ENCODE measurements at regions not wholly inside any gene's neighbourhood (a gene's known extent, or its start where the extent isn't known, plus 50 kb on each side); places are given as distances from the start of the nearest gene placed in this dataset.

DNA sequence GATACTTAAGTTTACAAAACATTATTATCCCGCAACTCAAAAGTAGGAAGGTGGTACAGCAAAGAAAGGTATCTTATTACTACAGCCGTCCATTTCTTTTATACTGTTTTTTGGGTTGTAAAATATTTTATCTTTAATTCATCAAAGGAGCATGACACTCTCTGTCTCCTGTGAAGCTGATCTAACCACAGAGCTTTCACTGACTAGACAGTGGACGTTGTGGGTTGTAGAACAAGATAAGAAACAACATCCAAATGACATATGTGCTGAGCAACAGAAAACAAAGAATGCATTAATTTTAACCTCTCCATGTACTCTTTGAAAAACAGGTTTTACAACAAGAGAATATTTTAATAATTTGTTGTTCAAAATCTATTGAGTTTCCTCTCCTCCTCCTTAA lies 195.9 kb upstream of the FBXO33 start:
- TF ChIP-seq EP300 (IDR thresholded peaks at IDR 0.05): no peak
- TF ChIP-seq POLR2A (IDR thresholded peaks at IDR 0.05): no peak
- TF ChIP-seq, protein P1, sequence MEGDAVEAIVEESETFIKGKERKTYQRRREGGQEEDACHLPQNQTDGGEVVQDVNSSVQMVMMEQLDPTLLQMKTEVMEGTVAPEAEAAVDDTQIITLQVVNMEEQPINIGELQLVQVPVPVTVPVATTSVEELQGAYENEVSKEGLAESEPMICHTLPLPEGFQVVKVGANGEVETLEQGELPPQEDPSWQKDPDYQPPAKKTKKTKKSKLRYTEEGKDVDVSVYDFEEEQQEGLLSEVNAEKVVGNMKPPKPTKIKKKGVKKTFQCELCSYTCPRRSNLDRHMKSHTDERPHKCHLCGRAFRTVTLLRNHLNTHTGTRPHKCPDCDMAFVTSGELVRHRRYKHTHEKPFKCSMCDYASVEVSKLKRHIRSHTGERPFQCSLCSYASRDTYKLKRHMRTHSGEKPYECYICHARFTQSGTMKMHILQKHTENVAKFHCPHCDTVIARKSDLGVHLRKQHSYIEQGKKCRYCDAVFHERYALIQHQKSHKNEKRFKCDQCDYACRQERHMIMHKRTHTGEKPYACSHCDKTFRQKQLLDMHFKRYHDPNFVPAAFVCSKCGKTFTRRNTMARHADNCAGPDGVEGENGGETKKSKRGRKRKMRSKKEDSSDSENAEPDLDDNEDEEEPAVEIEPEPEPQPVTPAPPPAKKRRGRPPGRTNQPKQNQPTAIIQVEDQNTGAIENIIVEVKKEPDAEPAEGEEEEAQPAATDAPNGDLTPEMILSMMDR (IDR thresholded peaks at IDR 0.05): no peak

Measured in stomach (tissue), 4 donors.